ENCODE measurements at regions not wholly inside any gene's neighbourhood (a gene's known extent, or its start where the extent isn't known, plus 50 kb on each side); places are given as distances from the start of the nearest gene placed in this dataset.

DNA sequence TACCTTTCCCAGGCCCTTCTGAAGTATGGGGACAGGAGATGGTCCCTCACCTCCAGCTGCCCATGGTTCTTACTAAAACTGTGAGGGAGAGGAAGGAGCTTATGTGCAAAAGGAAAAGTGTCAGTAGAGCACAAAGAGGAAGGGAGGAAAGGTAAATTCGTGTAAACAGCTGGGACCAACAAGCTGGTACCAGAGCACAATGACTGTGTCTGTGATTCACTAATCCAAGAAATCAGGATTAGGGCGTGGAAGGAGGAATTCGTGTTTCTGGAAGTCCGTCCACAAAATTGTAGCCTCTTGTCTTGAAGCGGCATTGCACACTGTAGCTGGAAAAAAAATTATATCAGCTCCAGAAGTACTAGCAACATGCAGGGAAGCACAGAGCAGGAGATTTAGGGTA is 129.0 kb upstream of the RREB1 start:
- TF ChIP-seq, protein P1, sequence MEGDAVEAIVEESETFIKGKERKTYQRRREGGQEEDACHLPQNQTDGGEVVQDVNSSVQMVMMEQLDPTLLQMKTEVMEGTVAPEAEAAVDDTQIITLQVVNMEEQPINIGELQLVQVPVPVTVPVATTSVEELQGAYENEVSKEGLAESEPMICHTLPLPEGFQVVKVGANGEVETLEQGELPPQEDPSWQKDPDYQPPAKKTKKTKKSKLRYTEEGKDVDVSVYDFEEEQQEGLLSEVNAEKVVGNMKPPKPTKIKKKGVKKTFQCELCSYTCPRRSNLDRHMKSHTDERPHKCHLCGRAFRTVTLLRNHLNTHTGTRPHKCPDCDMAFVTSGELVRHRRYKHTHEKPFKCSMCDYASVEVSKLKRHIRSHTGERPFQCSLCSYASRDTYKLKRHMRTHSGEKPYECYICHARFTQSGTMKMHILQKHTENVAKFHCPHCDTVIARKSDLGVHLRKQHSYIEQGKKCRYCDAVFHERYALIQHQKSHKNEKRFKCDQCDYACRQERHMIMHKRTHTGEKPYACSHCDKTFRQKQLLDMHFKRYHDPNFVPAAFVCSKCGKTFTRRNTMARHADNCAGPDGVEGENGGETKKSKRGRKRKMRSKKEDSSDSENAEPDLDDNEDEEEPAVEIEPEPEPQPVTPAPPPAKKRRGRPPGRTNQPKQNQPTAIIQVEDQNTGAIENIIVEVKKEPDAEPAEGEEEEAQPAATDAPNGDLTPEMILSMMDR (IDR thresholded peaks at IDR 0.05): no peak
- Mint-ChIP-seq H3K4me1 (ENCODE audit: low read depth) (no peaks in the 10 kb centered on the region), H3K9me3 (ENCODE audit: low read depth) (no peaks in the 10 kb centered on the region), H3K36me3 (ENCODE audit: low read depth) (no peaks in the 10 kb centered on the region), H3K27ac (ENCODE audit: unreplicated experiment) (no peak overlapping the region), H3K4me3 (ENCODE audit: unreplicated experiment) (no peak overlapping the region), H3K27me3 (ENCODE audit: low read depth) (no peaks in the 10 kb centered on the region)
- no peak for DNase-seq (ENCODE audit: low spot score)

DNA sequence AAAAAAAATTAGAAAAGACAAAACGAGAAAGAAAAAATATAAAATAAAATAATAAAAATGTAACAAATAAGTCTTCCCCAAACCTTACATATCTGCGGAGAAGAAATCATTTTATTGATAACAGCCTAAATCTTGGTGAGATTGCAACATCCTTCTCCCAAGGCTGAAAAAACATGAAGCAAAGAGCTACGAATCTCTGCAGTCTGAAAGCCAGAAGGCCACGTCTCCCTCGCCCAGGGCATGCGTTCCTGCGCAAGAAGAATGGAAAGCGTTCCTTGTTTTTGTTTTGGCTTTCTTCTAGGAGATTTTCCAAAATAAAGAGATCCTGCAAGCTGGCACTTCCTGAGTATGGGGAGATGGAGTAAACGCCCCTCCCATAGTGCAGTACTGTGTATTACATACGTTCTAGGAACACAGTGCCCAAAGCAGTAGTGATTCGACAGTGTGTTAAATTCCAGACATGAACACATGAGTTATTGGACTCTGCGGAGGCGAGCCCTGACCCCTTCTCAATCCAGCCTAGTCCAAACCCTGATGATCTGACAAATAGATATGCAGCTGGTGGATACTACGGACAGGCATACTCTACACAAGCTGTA is 126.7 kb upstream of the RREB1 start:
- no peak overlapping the region for H3K4me3 Mint-ChIP-seq (ENCODE audit: unreplicated experiment)
- no peaks in the 10 kb centered on the region for H3K9me3 Mint-ChIP-seq (ENCODE audit: low read depth)
- DNase-seq (ENCODE audit: low spot score): no peak
- H3K36me3 Mint-ChIP-seq (ENCODE audit: low read depth): no peaks in the 10 kb centered on the region
- no peak overlapping the region for H3K27ac Mint-ChIP-seq (ENCODE audit: unreplicated experiment)
- TF ChIP-seq, protein P1 (IDR thresholded peaks at IDR 0.05): no peak
- H3K27me3 Mint-ChIP-seq (ENCODE audit: low read depth): no peaks in the 10 kb centered on the region
- no peaks in the 10 kb centered on the region for H3K4me1 Mint-ChIP-seq (ENCODE audit: low read depth)

DNA sequence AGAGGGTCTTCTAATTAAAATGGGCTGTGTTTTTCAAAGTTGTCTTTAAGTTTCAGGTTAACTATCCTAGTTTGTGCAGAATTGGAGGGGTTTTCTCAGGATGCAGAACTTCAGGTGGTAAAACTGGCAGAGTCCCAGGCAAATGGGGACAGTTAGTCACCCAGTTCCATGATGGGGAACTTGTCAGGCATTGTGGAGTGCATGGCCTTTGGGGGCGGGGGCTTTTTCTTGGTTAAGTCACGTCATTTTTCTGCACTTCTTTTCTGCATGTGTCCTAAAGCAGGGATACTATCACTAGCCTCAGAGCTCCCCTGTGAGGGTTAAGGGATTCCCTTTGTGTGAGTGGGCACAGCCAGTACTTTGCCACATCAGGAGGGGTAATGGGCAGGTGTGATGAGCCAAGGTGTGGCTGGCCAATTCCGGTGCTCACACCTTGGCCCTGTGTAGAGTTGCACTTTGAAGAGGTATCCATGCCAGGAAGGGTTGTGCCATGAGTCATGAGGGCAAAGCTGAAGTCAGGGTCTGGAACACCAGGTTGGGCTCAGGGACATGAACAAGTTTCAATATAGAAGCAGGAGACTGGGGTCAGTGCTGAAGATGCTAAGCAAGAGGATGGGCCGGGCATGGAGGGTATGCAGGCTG is 126.0 kb upstream of the RREB1 start:
- Mint-ChIP-seq H3K4me1 (ENCODE audit: low read depth) (no peaks in the 10 kb centered on the region), H3K27me3 (ENCODE audit: low read depth) (no peaks in the 10 kb centered on the region), H3K4me3 (ENCODE audit: unreplicated experiment) (no peak overlapping the region), H3K9me3 (ENCODE audit: low read depth) (no peaks in the 10 kb centered on the region), H3K36me3 (ENCODE audit: low read depth) (no peaks in the 10 kb centered on the region), H3K27ac (ENCODE audit: unreplicated experiment) (no peak overlapping the region)
- TF ChIP-seq, protein P1 (IDR thresholded peaks at IDR 0.05): no peak
- DNase-seq (ENCODE audit: low spot score): no peak

DNA sequence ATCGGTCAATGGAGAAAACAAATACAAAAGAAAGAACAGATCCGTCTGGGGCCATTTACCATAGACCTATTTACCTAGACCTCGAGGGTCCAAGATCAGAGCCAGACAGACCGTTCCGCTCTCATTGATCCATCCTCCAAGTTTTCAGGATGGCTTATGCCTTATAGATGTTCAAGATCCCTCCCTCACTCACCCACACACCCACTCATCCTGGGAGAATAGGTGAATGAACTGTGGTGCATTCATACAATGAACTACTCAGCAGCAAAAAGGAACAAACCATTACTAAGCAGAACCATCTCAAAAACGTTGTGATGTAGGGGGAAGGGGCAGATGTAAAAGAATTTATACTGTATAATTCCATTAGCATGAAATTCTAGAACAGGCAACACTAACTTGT is 125.1 kb upstream of the RREB1 start:
- TF ChIP-seq, protein P1 (IDR thresholded peaks at IDR 0.05): no peak
- H3K4me3 Mint-ChIP-seq (ENCODE audit: unreplicated experiment): no peak overlapping the region
- H3K27ac Mint-ChIP-seq (ENCODE audit: unreplicated experiment): no peak overlapping the region
- H3K9me3 Mint-ChIP-seq (ENCODE audit: low read depth): no peaks in the 10 kb centered on the region
- H3K36me3 Mint-ChIP-seq (ENCODE audit: low read depth): no peaks in the 10 kb centered on the region
- no peaks in the 10 kb centered on the region for H3K27me3 Mint-ChIP-seq (ENCODE audit: low read depth)
- H3K4me1 Mint-ChIP-seq (ENCODE audit: low read depth): no peaks in the 10 kb centered on the region
- DNase-seq (ENCODE audit: low spot score): no peak

DNA sequence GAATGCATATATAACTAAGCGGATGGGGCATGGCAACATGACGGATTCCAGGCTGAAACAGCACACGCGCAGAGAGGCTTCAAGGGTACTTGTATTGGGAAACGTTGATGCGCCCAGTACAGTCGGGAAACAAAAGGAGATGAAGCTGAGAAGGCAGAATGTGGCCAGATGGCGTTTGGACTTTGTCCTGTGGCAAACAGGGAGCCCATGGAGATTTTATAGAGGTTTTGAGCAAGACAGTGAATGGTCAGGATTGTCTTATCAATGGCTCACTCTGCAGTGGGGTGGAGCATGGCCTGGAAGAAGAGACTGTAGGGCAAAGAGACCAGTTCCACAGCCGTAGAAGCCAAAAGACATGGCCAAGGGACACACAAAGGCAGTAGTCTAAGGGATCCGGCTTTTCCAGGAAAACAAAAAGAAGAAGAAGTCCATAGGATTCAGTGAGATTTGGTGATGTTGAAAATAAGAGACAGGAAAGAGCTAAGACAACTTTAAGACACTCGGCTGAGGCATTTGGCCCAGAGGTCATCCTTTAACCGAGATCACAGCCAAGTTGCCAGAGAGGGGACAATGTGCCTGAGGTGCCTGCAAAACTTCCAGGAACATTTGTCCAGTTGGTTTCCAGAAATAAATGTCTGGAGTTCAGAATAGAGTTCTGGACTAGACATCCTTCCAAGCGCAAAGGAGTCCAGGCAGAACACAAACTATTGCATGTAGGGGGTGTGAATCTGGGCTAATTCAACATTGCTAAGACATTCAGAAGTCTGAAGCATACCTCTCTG is 123.0 kb upstream of the RREB1 start:
- no peak for DNase-seq (ENCODE audit: low spot score)
- TF ChIP-seq, protein P1 (IDR thresholded peaks at IDR 0.05): no peak
- Mint-ChIP-seq H3K9me3 (ENCODE audit: low read depth) (no peaks in the 10 kb centered on the region), H3K27ac (ENCODE audit: unreplicated experiment) (no peak overlapping the region), H3K27me3 (ENCODE audit: low read depth) (no peaks in the 10 kb centered on the region), H3K36me3 (ENCODE audit: low read depth) (no peaks in the 10 kb centered on the region), H3K4me1 (ENCODE audit: low read depth) (no peaks in the 10 kb centered on the region), H3K4me3 (ENCODE audit: unreplicated experiment) (no peak overlapping the region)
